ENCODE measurements at regions not wholly inside any gene's neighbourhood (a gene's known extent, or its start where the extent isn't known, plus 50 kb on each side); places are given as distances from the start of the nearest gene placed in this dataset.

DNA sequence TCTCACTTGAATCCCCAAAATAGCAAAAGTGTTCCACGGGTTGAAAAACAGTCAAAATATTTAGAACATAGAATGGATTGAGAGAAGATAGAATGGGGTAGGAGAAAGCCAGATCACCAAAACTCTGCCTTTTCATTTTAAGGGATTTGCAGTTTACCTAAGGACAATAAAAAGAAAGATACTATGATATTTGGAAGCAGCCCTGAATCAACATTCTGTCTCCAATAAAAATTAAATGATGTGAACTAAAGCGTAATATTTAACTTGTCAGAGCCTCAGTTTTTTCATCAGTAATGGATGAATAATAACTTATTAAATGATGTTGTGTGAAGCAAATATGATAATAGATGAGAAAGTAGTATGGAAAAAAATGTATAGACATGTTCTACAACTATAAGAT, 100.2 kb upstream of the REG3G start:
- no peak for DNase-seq (ENCODE audit: low spot score)

DNA sequence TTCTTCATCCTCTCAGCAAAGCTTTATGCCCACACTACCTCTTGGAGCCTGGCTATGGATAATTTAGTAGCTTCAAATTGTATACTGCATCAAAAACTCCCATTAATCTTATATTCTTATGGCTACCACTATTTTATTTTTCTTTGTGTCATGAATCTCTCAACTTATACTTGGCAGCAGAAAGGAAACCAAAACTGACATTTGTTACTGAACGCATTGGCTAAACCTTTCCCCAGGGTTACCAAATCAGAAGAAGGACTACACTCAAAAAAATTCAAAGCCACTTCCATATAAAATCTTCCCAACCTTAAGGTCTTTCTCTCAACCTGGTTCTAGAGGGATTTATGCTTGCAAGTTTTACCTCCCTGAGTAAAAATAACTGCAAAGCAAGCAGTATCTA, 97.0 kb upstream of the REG3G start:
- no peak for DNase-seq (ENCODE audit: low spot score)

DNA sequence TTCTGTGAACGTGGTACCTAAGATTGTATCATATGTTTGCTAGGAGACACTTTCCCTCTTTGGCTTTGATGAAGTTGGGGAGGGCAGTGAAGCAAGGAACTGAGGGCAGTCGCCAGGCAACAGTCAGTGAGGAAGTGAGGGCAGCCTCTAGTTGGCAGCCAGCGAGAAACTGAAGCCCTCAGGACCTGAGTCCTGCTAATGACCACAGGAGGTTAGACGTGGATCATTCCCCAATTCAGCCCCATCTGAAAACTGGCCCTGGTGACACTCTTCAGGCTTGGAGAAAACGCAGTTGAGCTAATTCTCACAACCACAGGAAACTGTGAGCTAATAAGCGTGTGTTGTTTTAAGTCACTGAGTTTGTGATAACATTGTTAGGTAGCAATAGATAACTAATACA, 84.5 kb upstream of the REG3G start:
- DNase-seq (ENCODE audit: low spot score), result no peak

DNA sequence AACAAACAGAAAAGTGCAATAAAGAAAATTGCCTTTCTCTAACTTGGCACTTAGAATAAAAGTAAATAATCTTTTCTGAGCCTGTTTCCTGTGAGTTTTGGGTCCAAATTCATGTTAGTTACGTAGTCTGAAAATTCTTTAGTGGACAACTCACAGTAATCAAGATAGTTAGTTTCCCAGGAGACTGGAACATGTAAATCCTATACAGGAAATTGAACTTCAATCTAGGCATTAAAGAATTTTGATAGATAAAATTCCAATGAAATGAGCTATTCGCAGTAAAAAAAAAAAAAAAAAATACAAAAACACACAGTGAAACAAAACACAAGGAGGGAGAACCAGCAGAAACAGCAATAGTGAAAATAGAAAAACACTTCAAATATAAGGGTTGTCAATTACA, 83.8 kb upstream of the REG3G start:
- no peak for DNase-seq (ENCODE audit: low spot score)

DNA sequence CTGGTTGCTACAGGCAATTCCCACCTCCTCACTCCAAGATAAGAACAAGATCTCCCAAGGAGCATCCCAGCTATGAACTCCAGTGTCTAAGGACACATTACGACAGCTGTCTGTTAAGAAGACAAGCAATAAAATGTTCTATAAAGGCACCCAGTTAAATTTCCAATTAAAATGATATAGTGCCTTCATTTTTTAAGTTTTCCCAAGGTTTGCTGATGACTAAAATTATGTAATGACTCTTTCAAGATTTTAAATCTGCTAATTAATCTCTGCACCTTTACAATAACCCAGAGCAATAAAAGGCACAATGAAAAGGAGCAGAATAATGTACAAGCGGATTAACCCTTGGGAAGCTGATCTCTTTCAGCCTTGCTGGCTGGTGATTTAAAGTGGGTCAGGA, 61.6 kb upstream of the REG3G start:
- DNase-seq (ENCODE audit: low spot score), result no peak

DNA sequence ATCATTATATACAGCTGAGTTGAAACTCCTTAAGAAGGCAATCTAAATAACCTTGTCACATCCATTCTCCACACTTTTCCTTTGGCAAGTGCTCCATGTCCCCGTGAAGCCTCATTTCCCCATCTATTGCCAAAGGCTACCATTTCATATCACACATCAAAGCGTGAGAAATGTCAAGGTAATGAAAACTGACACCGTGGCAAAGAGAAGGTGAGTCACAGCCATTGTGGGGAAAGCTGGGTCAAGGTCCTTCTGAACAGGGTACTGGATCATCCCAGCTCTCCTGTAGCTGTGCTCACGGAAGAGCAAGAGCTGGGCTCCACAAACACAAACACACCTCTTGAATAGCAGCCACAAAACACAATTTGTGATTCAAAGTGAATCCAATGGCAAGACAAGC, 58.2 kb upstream of the REG3G start:
- no peak for DNase-seq (ENCODE audit: low spot score)

DNA sequence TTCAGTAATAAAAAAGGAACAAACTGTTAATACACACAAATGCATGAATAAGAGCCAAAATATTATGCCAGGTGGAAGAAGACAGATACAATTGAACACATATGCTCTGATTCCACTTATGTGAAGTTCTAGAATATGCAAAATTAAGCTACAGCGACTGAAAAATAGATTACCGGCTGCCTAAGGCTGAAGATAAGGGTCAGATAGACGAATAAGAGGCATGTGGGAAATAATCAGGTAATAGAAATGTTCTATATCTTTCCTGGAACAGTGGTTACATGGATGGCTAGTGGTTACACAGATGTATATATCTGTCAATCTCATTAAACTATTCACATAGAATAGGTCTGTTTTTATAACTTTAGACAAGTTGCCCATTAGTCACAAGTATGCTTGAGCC, 51.9 kb upstream of the REG3G start:
- no peak for DNase-seq (ENCODE audit: low spot score)

Small RNAs in the stretch of these regions (small RNA-seq; reads per million reads assigned to genes)
- gene RNU6-812P (0 reads per million in 2 experiments), gene RNU6-827P (0 reads per million in 2 experiments)

Data from SK-N-DZ (cell line).